ENCODE measurements at regions not wholly inside any gene's neighbourhood (a gene's known extent, or its start where the extent isn't known, plus 50 kb on each side); places are given as distances from the start of the nearest gene placed in this dataset.
"Not testable (repeated sequence)": the region's sequence is repeated elsewhere in the genome, so short reads cannot be mapped to it uniquely, and the experiment has no call there.

GRCh38 chr5:37951946-37952721 is 112.3 kb upstream of the GDNF start:
- DNase-seq, result no peak

GRCh38 chr5:37950436-37950835 is 110.6 kb upstream of the GDNF start:
- no peak for DNase-seq

GRCh38 chr5:37945446-37945845 is 105.6 kb upstream of the GDNF start:
- no peak for DNase-seq

- not testable (repeated sequence) for DNase-seq
Observed at GRCh38 chr5:37943136-37943535, 103.3 kb upstream of the GDNF start.

GRCh38 chr5:37940931-37941623 is 101.2 kb upstream of the GDNF start:
- DNase-seq, result no peak

GRCh38 chr5:37938861-37939260 is 99.0 kb upstream of the GDNF start:
- DNase-seq, result no peak

GRCh38 chr5:37938076-37938852 is 98.4 kb upstream of the GDNF start:
- no peak for DNase-seq

GRCh38 chr5:37936091-37936490 is 96.2 kb upstream of the GDNF start:
- no peak for DNase-seq

- no peak for DNase-seq
Observed at GRCh38 chr5:37933576-37933975, 93.7 kb upstream of the GDNF start.

GRCh38 chr5:37932450-37932849 is 92.6 kb upstream of the GDNF start:
- no peak for DNase-seq

GRCh38 chr5:37931541-37931940 is 91.7 kb upstream of the GDNF start:
- no peak for DNase-seq

GRCh38 chr5:37930350-37930749 is 90.5 kb upstream of the GDNF start:
- DNase-seq, result no peak

GRCh38 chr5:37929791-37930190 is 90.0 kb upstream of the GDNF start:
- DNase-seq, result no peak

- DNase-seq, result not testable (repeated sequence)
Observed at GRCh38 chr5:37927753-37928152, 87.9 kb upstream of the GDNF start.

- DNase-seq, result no peak
Observed at GRCh38 chr5:37926732-37927131, 86.9 kb upstream of the GDNF start.

GRCh38 chr5:37921452-37921851 is 81.6 kb upstream of the GDNF start:
- no peak for DNase-seq

- no peak for DNase-seq
Observed at GRCh38 chr5:37918424-37918823, 78.6 kb upstream of the GDNF start.

- DNase-seq, result no peak
Observed at GRCh38 chr5:37916525-37916924, 76.7 kb upstream of the GDNF start.

GRCh38 chr5:37915097-37915736 is 75.4 kb upstream of the GDNF start:
- DNase-seq, result no peak

- DNase-seq, result not testable (repeated sequence)
Observed at GRCh38 chr5:37909610-37910266, 69.9 kb upstream of the GDNF start.

GRCh38 chr5:37906416-37906815 is 66.6 kb upstream of the GDNF start:
- DNase-seq, result no peak

GRCh38 chr5:37905230-37905629 is 65.4 kb upstream of the GDNF start:
- DNase-seq, result no peak

- no peak for DNase-seq
Observed at GRCh38 chr5:37902323-37902722, 62.5 kb upstream of the GDNF start.

Measured in kidney glomerular epithelial cell (primary cell).